CD14-positive monocyte (primary cell): ENCODE measurements at regions not wholly inside any gene's neighbourhood (a gene's known extent, or its start where the extent isn't known, plus 50 kb on each side); places are given as distances from the start of the nearest gene placed in this dataset.

Experiments used
- DNase-seq, 3 donors: peaks; one replicate each; pipeline ENCODE4 v3.0.0-alpha.2; 2011 to 2022
- H2AFZ ChIP-seq: 2 replicates; pipeline ENCODE4 v1.6.0; 2012; ENCODE audit warnings: mild to moderate bottlenecking, low read depth, low read length, inconsistent platforms; ENCODE audit not compliant: insufficient read depth, poor library complexity, severe bottlenecking
- H3K27ac ChIP-seq, 2 donors: 1 replicate in 1 of 2; 2 replicates in 1 of 2; pipeline ENCODE4 v1.5.1; 2012 to 2013; ENCODE audit warnings: low read length in 2 of 2, control low read depth in 1 of 2, inconsistent platforms in 1 of 2, low read depth in 1 of 2, mild to moderate bottlenecking in 1 of 2
- H3K27me3 ChIP-seq, 2 donors: one replicate each; pipeline versions ENCODE4 v1.6.0 to v1.6.1; 2011 to 2013; ENCODE audit warnings: low read length in 2 of 2; ENCODE audit not compliant: control insufficient read depth in 2 of 2, insufficient read depth in 2 of 2
- H3K36me3 ChIP-seq, 2 donors: replicated peaks in 1 of 2; 1 replicate in 1 of 2; 2 replicates in 1 of 2; pipeline versions ENCODE4 v1.5.1 to v1.6.1; 2012 to 2013; ENCODE audit warnings: low read length in 2 of 2, control low read depth in 1 of 2, inconsistent platforms in 1 of 2, mild to moderate bottlenecking in 1 of 2; ENCODE audit not compliant: insufficient read depth in 2 of 2, control insufficient read depth in 1 of 2
- H3K4me1 ChIP-seq, 2 donors: 1 replicate in 1 of 2; 2 replicates in 1 of 2; pipeline versions ENCODE4 v1.5.1 to v1.6.1; 2012 to 2013; ENCODE audit warnings: low read length in 2 of 2, control low read depth in 1 of 2, inconsistent platforms in 1 of 2, mild to moderate bottlenecking in 1 of 2, moderate library complexity in 1 of 2; ENCODE audit not compliant: insufficient read depth in 2 of 2, control insufficient read depth in 1 of 2
- H3K4me2 ChIP-seq: replicated peaks from 2 replicates; pipeline ENCODE3; 2012; ENCODE audit warnings: low read length, moderate library complexity, mild to moderate bottlenecking; ENCODE audit not compliant: poor library complexity, severe bottlenecking; ENCODE audit errors: extremely low read depth
- H3K4me3 ChIP-seq, 3 experiments: fragments of 200-600 bp in 1 of 3; sonication (generic) in 1 of 3; replicated peaks in 1 of 3; 1 replicate in 2 of 3; 2 replicates in 1 of 3; pipeline ENCODE4 v1.5.1; 2011 to 2013; ENCODE audit warnings: low read length in 3 of 3, mild to moderate bottlenecking in 3 of 3, control low read depth in 2 of 3, low read depth in 2 of 3, inconsistent platforms in 1 of 3, moderate library complexity in 1 of 3
- H3K79me2 ChIP-seq: 2 replicates; pipeline ENCODE4 v1.6.0; 2012; ENCODE audit warnings: mild to moderate bottlenecking, control low read depth, inconsistent platforms, low read length, moderate library complexity; ENCODE audit not compliant: insufficient read depth
- H3K9ac ChIP-seq: 2 replicates; pipeline ENCODE4 v1.6.0; 2017; ENCODE audit warnings: low read length, mild to moderate bottlenecking; ENCODE audit not compliant: insufficient read depth, poor library complexity, severe bottlenecking
- H3K9me3 ChIP-seq, 2 donors: replicated peaks in 1 of 2; 1 replicate in 1 of 2; 2 replicates in 1 of 2; pipeline versions ENCODE4 v1.5.1 to v1.6.1; 2012 to 2013; ENCODE audit warnings: low read length in 2 of 2, control low read depth in 1 of 2; ENCODE audit not compliant: control insufficient read depth in 1 of 2, insufficient read depth in 1 of 2
- H4K20me1 ChIP-seq: 2 replicates; pipeline ENCODE4 v1.6.0; 2012; ENCODE audit warnings: mild to moderate bottlenecking, low read length, control low read depth, moderate library complexity; ENCODE audit not compliant: insufficient read depth
- H3K27ac Mint-ChIP-seq, 7 donors: one replicate each; pipeline ENCODE4 v1.8.0; 2020; ENCODE audit warnings: mild to moderate bottlenecking in 7 of 7, mixed read lengths in 7 of 7, moderate library complexity in 6 of 7, inconsistent platforms in 2 of 7
- H3K27me3 Mint-ChIP-seq, 3 donors: one replicate each; pipeline ENCODE4 v1.8.0; 2021 to 2022; ENCODE audit warnings: low read depth in 3 of 3, mild to moderate bottlenecking in 3 of 3, mixed read lengths in 3 of 3, moderate library complexity in 3 of 3, inconsistent platforms in 1 of 3
- H3K36me3 Mint-ChIP-seq, 2 donors: one replicate each; pipeline ENCODE4 v1.8.0; 2020; ENCODE audit warnings: mixed read lengths in 2 of 2, inconsistent platforms in 1 of 2, mild to moderate bottlenecking in 1 of 2
- H3K4me1 Mint-ChIP-seq: one replicate; pipeline ENCODE4 v1.8.0; 2020; ENCODE audit warnings: mild to moderate bottlenecking, mixed read lengths
- H3K4me3 Mint-ChIP-seq, 2 donors: one replicate each; pipeline ENCODE4 v1.8.0; 2020; ENCODE audit warnings: mild to moderate bottlenecking in 2 of 2, mixed read lengths in 2 of 2, moderate library complexity in 1 of 2
- H3K9me3 Mint-ChIP-seq, 7 donors: one replicate each; pipeline ENCODE4 v1.8.0; 2020 to 2022; ENCODE audit warnings: mixed read lengths in 7 of 7, mild to moderate bottlenecking in 6 of 7, moderate library complexity in 6 of 7, inconsistent platforms in 2 of 7
- CTCF ChIP-seq: fragments of 200-600 bp; IDR thresholded peaks from one replicate; pipeline ENCODE4 v1.8.0; 2022; ENCODE audit warnings: antibody characterized with exemption, mild to moderate bottlenecking
- WGBS: methylation state at CpG from one replicate; pipeline ENCODE4 v1.1.5; 2013; ENCODE audit warnings: missing lambda C conversion rate; ENCODE audit not compliant: insufficient coverage; 5-methylcytosine and 5-hydroxymethylcytosine counted together
- intact Hi-C, 2 donors: fragments of 100-400 bp; cut with micrococcal nuclease; formaldehyde crosslinking; loops; one replicate each; pipeline versions ENCODE4 v1.15.0 to v1.15.1; 2023

- no peaks in the 10 kb centered on the region for H3K36me3 ChIP-seq
- WGBS, result no CpG with 5 or more reads among the region's 1 CpG
- H4K20me1 ChIP-seq, result no peaks in the 10 kb centered on the region
- H3K27me3 ChIP-seq, result no peaks in the 10 kb centered on the region
- H3K9me3 Mint-ChIP-seq, result peaks cover 0 to 24% (median 6%) of the 10 kb centered on the region in 7 donors
- no peaks in the 10 kb centered on the region for H3K4me1 Mint-ChIP-seq
- H3K27ac ChIP-seq, result no peak overlapping the region
- H2AFZ ChIP-seq, result no peak overlapping the region
- H3K4me1 ChIP-seq, result no peaks in the 10 kb centered on the region
- no peak overlapping the region for H3K9ac ChIP-seq
- peaks cover 20 to 23% of the 10 kb centered on the region in 2 donors for H3K9me3 ChIP-seq
- H3K27ac Mint-ChIP-seq, result no peak overlapping the region
- H3K4me3 Mint-ChIP-seq, result no peak overlapping the region
- H3K4me2 ChIP-seq, result no peak overlapping the region
- no peak for TF ChIP-seq CTCF
- no peaks in the 10 kb centered on the region for H3K36me3 Mint-ChIP-seq
- intact Hi-C loops, result no loop called here
- no peaks in the 10 kb centered on the region for H3K27me3 Mint-ChIP-seq
- H3K79me2 ChIP-seq, result no peaks in the 10 kb centered on the region
- H3K4me3 ChIP-seq, result no peak overlapping the region
- no peak for DNase-seq
Observed at GRCh38 chr9:28232686-28233085, 659.4 kb upstream of the C9orf72 start.

GRCh38 chr9:28234133-28234893 lies 661.0 kb upstream of the C9orf72 start:
- Histone ChIP-seq H3K4me2 (no peak overlapping the region), H3K4me1 (no peaks in the 10 kb centered on the region), H3K79me2 (no peaks in the 10 kb centered on the region), H4K20me1 (no peaks in the 10 kb centered on the region), H3K9ac (no peak overlapping the region), H3K4me3 (no peak overlapping the region), H2AFZ (no peak overlapping the region), H3K9me3 (peaks cover 20 to 29% of the 10 kb centered on the region in 2 donors), H3K27ac (no peak overlapping the region), H3K27me3 (no peaks in the 10 kb centered on the region), H3K36me3 (no peaks in the 10 kb centered on the region)
- H3K4me3 Mint-ChIP-seq, result no peak overlapping the region
- no peak overlapping the region for H3K27ac Mint-ChIP-seq
- TF ChIP-seq CTCF, result no peak
- H3K36me3 Mint-ChIP-seq, result no peaks in the 10 kb centered on the region
- intact Hi-C loops, result no loop called here
- DNase-seq, result no peak
- H3K27me3 Mint-ChIP-seq, result no peaks in the 10 kb centered on the region
- no peaks in the 10 kb centered on the region for H3K4me1 Mint-ChIP-seq
- 62% methylated on average over 4 of the region's 6 CpGs for WGBS
- peaks cover 2 to 24% (median 7%) of the 10 kb centered on the region in 7 donors for H3K9me3 Mint-ChIP-seq
